Peyer's patch (tissue), 4 donors: ENCODE measurements at regions not wholly inside any gene's neighbourhood (a gene's known extent, or its start where the extent isn't known, plus 50 kb on each side); places are given as distances from the start of the nearest gene placed in this dataset.

Experiments used
- CTCF ChIP-seq, 6 experiments: fragments of 450-650 bp in 4 of 6; fragments of 200-600 bp in 2 of 6; sonication (generic) in 1 of 6; IDR thresholded peaks; one replicate each; pipeline ENCODE4 v1.5.1; 2017 to 2019; ENCODE audit warnings: antibody characterized with exemption in 6 of 6, mild to moderate bottlenecking in 3 of 6, moderate library complexity in 1 of 6
- POLR2A ChIP-seq, 2 donors: fragments of 450-650 bp; IDR thresholded peaks; one replicate each; pipeline ENCODE4 v1.5.1; 2017; ENCODE audit warnings: antibody characterized with exemption in 2 of 2, mild to moderate bottlenecking in 2 of 2, moderate library complexity in 2 of 2

- TF ChIP-seq CTCF (IDR thresholded peaks at IDR 0.05) (no peak), POLR2A (IDR thresholded peaks at IDR 0.05) (no peak)
These were observed 1964.0 kb downstream of the PCDH7 start for GRCh38 chr4:32684160-32684559.
